HepG2 (cell line): ENCODE measurements at regions not wholly inside any gene's neighbourhood (a gene's known extent, or its start where the extent isn't known, plus 50 kb on each side); places are given as distances from the start of the nearest gene placed in this dataset.

Experiments used
- ATAD3A ChIP-seq: sonication (generic); formaldehyde crosslinking; IDR thresholded peaks from 2 replicates; pipeline ENCODE4 v1.4.0; 2020; ENCODE audit warnings: missing genetic modification reagents
- CHCHD3 ChIP-seq: sonication (generic); formaldehyde crosslinking; IDR thresholded peaks from 2 replicates; pipeline ENCODE4 v1.8.0; 2022; ENCODE audit warnings: mild to moderate bottlenecking, missing genetic modification reagents, moderate library complexity
- CTCF ChIP-seq: sonication (generic); formaldehyde crosslinking; IDR thresholded peaks from 2 replicates; pipeline ENCODE4 v1.5.0; 2020; ENCODE audit warnings: mild to moderate bottlenecking, missing genetic modification reagents, moderate library complexity
- EP300 ChIP-seq, 3 experiments: sonication (generic) in 1 of 3; formaldehyde crosslinking in 1 of 3; IDR thresholded peaks; 2 replicates each; pipeline versions ENCODE4 v1.5.1 to v1.6.1; 2011 to 2020; ENCODE audit warnings: low read depth in 2 of 3, low read length in 2 of 3, borderline replicate concordance in 1 of 3, improper control_type of control experiment in 1 of 3, mild to moderate bottlenecking in 1 of 3, missing genetic modification reagents in 1 of 3, moderate library complexity in 1 of 3
- ETV6 ChIP-seq: sonication (generic); formaldehyde crosslinking; conservative IDR thresholded peaks from 2 replicates; pipeline ENCODE4 v1.4.0; 2020; ENCODE audit warnings: missing genetic modification reagents
- KLF9 ChIP-seq: IDR thresholded peaks from 2 replicates; pipeline ENCODE4 v1.6.1; 2016; ENCODE audit warnings: low read depth
- MEIS2 ChIP-seq: sonication (generic); formaldehyde crosslinking; IDR thresholded peaks from 2 replicates; pipeline ENCODE4 v1.9.0; 2021; ENCODE audit warnings: mild to moderate bottlenecking, missing genetic modification reagents
- RAD21 ChIP-seq: fragments of 450-650 bp; formaldehyde crosslinking; IDR thresholded peaks from 2 replicates; pipeline ENCODE4 v1.5.0; 2020; ENCODE audit warnings: mild to moderate bottlenecking
- SAFB2 ChIP-seq: sonication (generic); formaldehyde crosslinking; IDR thresholded peaks from 2 replicates; pipeline ENCODE4 v1.5.1; 2020; ENCODE audit warnings: missing genetic modification reagents, low read depth, mild to moderate bottlenecking, borderline replicate concordance
- SAP130 ChIP-seq: IDR thresholded peaks from 2 replicates; pipeline ENCODE4 v1.6.1; 2016; ENCODE audit warnings: low read depth
- SMARCC2 ChIP-seq: fragments of 450-650 bp; IDR thresholded peaks from 2 replicates; pipeline ENCODE4 v1.6.1; 2017; ENCODE audit warnings: antibody characterized with exemption, mild to moderate bottlenecking
- TEAD3 ChIP-seq: optimal IDR thresholded peaks from 2 replicates; pipeline ENCODE3; 2016; ENCODE audit warnings: borderline replicate concordance
- ZNF263 ChIP-seq: sonication (generic); formaldehyde crosslinking; IDR thresholded peaks from 2 replicates; pipeline ENCODE4 v1.4.0; 2020; ENCODE audit warnings: missing genetic modification reagents
- ZSCAN22 ChIP-seq: sonication (generic); formaldehyde crosslinking; IDR thresholded peaks from 2 replicates; pipeline ENCODE4 v1.4.0; 2020; ENCODE audit warnings: mild to moderate bottlenecking, missing genetic modification reagents

- TF ChIP-seq SAP130 = no peak
- TF ChIP-seq RAD21 = no peak
- no peak for TF ChIP-seq CTCF (CRISPR knock-in tag)
- TF ChIP-seq KLF9 = no peak
- no peak for TF ChIP-seq ATAD3A (CRISPR knock-in tag)
- TF ChIP-seq ETV6 (CRISPR knock-in tag) = no peak
- TF ChIP-seq ZSCAN22 = no peak
- TF ChIP-seq SAFB2 = no peak
- no peak for TF ChIP-seq EP300 (IDR thresholded peaks at IDR 0.05; ENCODE audit: low read depth in 2 of 2, low read length in 2 of 2)
- no peak for TF ChIP-seq EP300 (CRISPR knock-in tag; IDR thresholded peaks at IDR 0.05; ENCODE audit: borderline replicate concordance)
- TF ChIP-seq CHCHD3 (CRISPR knock-in tag) = no peak
- TF ChIP-seq SMARCC2 = no peak
- no peak for TF ChIP-seq ZNF263 (CRISPR knock-in tag)
- no peak for TF ChIP-seq MEIS2 (CRISPR knock-in tag)
- no peak for TF ChIP-seq TEAD3 (CRISPR knock-in tag)
These were observed 75.8 kb upstream of the TEX51 start for GRCh38 chr2:126822921-126823320.
